GM19023 (cell line): ENCODE measurements at regions not wholly inside any gene's neighbourhood (a gene's known extent, or its start where the extent isn't known, plus 50 kb on each side); places are given as distances from the start of the nearest gene placed in this dataset.
"Not testable (repeated sequence)": the region's sequence is repeated elsewhere in the genome, so short reads cannot be mapped to it uniquely, and the experiment has no call there.

ENCODE experiments used
- ATAC-seq: cut with Tn5 transposase; IDR thresholded peaks from one replicate; pipeline ENCODE4 v1.9.1; 2021; ENCODE audit warnings: mild to moderate bottlenecking, moderate library complexity; ENCODE audit not compliant: unreplicated experiment

GRCh38 chr1:239963856-239964255, 127.8 kb upstream of the FMN2 start:
- ATAC-seq = no peak

- peak; percentile 80 for ATAC-seq
These were observed 115.3 kb upstream of the FMN2 start for GRCh38 chr1:239976130-239976968.

GRCh38 chr1:239977416-239977815, 114.3 kb upstream of the FMN2 start:
- no peak for ATAC-seq

GRCh38 chr1:239979456-239979855, 112.2 kb upstream of the FMN2 start:
- no peak for ATAC-seq

- no peak for ATAC-seq
These were observed 108.9 kb upstream of the FMN2 start for GRCh38 chr1:239982762-239983161.

- no peak for ATAC-seq
These were observed 106.6 kb upstream of the FMN2 start for GRCh38 chr1:239985044-239985443.

GRCh38 chr1:239987103-239987745, 104.5 kb upstream of the FMN2 start:
- no peak for ATAC-seq

- ATAC-seq = no peak
These were observed 101.7 kb upstream of the FMN2 start for GRCh38 chr1:239989990-239990389.

- not testable (repeated sequence) for ATAC-seq
These were observed 99.1 kb upstream of the FMN2 start for GRCh38 chr1:239992566-239992965.

- no peak for ATAC-seq
These were observed 98.3 kb upstream of the FMN2 start for GRCh38 chr1:239993366-239993765.

GRCh38 chr1:239995281-239995680, 96.4 kb upstream of the FMN2 start:
- no peak for ATAC-seq

- no peak for ATAC-seq
These were observed 94.5 kb upstream of the FMN2 start for GRCh38 chr1:239997160-239997514.

GRCh38 chr1:239997515-239998311, 94.0 kb upstream of the FMN2 start:
- ATAC-seq = no peak

- ATAC-seq = no peak
These were observed 93.4 kb upstream of the FMN2 start for GRCh38 chr1:239998312-239998649.

- no peak for ATAC-seq
These were observed 92.5 kb upstream of the FMN2 start for GRCh38 chr1:239999170-239999569.

GRCh38 chr1:240000634-240001033, 91.0 kb upstream of the FMN2 start:
- no peak for ATAC-seq

- no peak for ATAC-seq
These were observed 90.4 kb upstream of the FMN2 start for GRCh38 chr1:240001177-240001740.

- no peak for ATAC-seq
These were observed 87.5 kb upstream of the FMN2 start for GRCh38 chr1:240004086-240004749.

- ATAC-seq = no peak
These were observed 85.6 kb upstream of the FMN2 start for GRCh38 chr1:240005997-240006650.

GRCh38 chr1:240008298-240008697, 83.4 kb upstream of the FMN2 start:
- no peak for ATAC-seq
